Right lobe of liver (tissue), 6 donors: ENCODE measurements at regions not wholly inside any gene's neighbourhood (a gene's known extent, or its start where the extent isn't known, plus 50 kb on each side); places are given as distances from the start of the nearest gene placed in this dataset.

Experiments
- ATAC-seq, 4 donors: fragments of 200-7000 bp; cut with Tn5 transposase; one replicate each; pipeline ENCODE4 v1.9.1; 2020; ENCODE audit warnings: mild to moderate bottlenecking in 4 of 4, moderate library complexity in 4 of 4
- DNase-seq, 3 donors: peaks; one replicate each; pipeline ENCODE4 v3.0.0-alpha.2; 2020
- H3K27ac ChIP-seq, 3 donors: fragments of 200-600 bp; one replicate each; pipeline ENCODE4 v1.8.0; 2022
- H3K27me3 ChIP-seq, 2 donors: fragments of 200-600 bp; one replicate each; pipeline ENCODE4 v1.8.0; 2022
- H3K36me3 ChIP-seq, 4 donors: fragments of 200-600 bp; sonication (generic) in 1 of 4; one replicate each; pipeline versions ENCODE4 v1.5.1 to v1.8.0; 2017 to 2022; ENCODE audit warnings: control low read depth in 1 of 4
- H3K4me1 ChIP-seq, 4 donors: fragments of 200-600 bp; sonication (generic) in 1 of 4; one replicate each; pipeline versions ENCODE4 v1.5.1 to v1.8.0; 2017 to 2022; ENCODE audit warnings: control low read depth in 1 of 4
- H3K4me3 ChIP-seq, 3 donors: fragments of 200-600 bp; one replicate each; pipeline ENCODE4 v1.8.0; 2022
- H3K9me3 ChIP-seq, 4 donors: fragments of 200-600 bp; sonication (generic) in 1 of 4; one replicate each; pipeline versions ENCODE4 v1.5.1 to v1.8.0; 2017 to 2022; ENCODE audit warnings: control low read depth in 1 of 4
- POLR2A ChIP-seq: fragments of 450-650 bp; IDR thresholded peaks from one replicate; pipeline ENCODE4 v1.6.1; 2017; ENCODE audit warnings: antibody characterized with exemption, mild to moderate bottlenecking
- WGBS: methylation state at CpG from one replicate; pipeline ENCODE4 v1.1.6; 2018; ENCODE audit warnings: low coverage, low lambda C conversion rate; ENCODE audit not compliant: insufficient coverage; ENCODE audit errors: missing lambda C conversion rate; 5-methylcytosine and 5-hydroxymethylcytosine counted together
- intact Hi-C, 2 donors: fragments of 100-400 bp; cut with DNase I; formaldehyde crosslinking; loops; one replicate each; pipeline versions ENCODE4 v1.11.2 to v1.14.1; 2022
- TF ChIP-seq, protein P1 (sequence below), 4 donors: fragments of 200-600 bp in 3 of 4; fragments of 450-650 bp in 1 of 4; IDR thresholded peaks; one replicate each; pipeline versions ENCODE4 v1.5.1 to v1.8.0; 2016 to 2022; ENCODE audit warnings: antibody characterized with exemption in 4 of 4, mild to moderate bottlenecking in 2 of 4
- donor health status: DM: no; HTN: yes; CAD: no.
- donor health status: DM: no; HTN: no; CAD: no.
- donor health status: DM: no; HTN: no; CAD: no.
- donor health status: DM: no; HTN: yes; CAD: no.
- donor health status: DM: no; HTN: yes; CAD: no.

DNA sequence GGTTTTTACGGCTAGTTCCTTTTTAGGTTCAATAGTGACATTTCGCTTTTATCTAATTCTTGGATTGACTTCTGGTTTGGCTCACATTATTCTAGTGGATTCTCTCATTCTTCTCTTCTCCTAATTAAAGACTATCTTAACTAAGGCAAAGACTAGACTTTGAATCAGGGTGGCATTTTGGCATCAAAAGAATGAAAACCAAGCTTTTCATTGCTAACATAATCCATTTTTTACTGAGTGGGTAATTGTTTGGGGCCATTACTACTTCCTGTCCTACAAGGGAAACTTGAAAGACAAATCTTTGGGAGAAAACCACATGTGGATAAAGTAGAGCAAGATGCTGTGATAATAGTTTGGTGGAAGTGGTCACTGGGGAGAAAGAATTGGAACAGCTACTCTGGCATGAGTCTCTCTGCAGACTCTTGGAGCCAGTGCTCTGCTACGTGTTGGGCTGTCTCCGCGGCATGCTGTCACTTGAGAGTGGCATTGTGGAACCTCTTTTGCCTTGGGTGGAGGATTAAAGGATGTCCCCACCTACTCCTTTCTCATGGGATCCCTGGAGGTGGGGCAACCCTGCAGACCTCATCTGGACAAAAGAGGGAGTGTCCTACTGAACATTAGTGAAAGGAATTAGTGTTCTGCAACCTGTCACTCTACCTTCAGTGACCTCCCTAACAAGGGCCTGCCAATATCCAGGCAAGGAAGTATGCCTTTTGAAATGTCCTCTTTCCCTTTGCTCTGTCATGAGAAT, 280.4 kb downstream of the PSAT1 start:
- Histone ChIP-seq H3K36me3 (no peaks in the 10 kb centered on the region), H3K27ac (no peak overlapping the region), H3K27me3 (no peaks in the 10 kb centered on the region), H3K9me3 (no peaks in the 10 kb centered on the region), H3K4me1 (no peaks in the 10 kb centered on the region), H3K4me3 (no peak overlapping the region)
- ATAC-seq (no peak), DNase-seq (no peak)
- intact Hi-C loops: no loop called here
- WGBS: 81% methylated on average over 2 of the region's 5 CpGs
- TF ChIP-seq, protein P1, sequence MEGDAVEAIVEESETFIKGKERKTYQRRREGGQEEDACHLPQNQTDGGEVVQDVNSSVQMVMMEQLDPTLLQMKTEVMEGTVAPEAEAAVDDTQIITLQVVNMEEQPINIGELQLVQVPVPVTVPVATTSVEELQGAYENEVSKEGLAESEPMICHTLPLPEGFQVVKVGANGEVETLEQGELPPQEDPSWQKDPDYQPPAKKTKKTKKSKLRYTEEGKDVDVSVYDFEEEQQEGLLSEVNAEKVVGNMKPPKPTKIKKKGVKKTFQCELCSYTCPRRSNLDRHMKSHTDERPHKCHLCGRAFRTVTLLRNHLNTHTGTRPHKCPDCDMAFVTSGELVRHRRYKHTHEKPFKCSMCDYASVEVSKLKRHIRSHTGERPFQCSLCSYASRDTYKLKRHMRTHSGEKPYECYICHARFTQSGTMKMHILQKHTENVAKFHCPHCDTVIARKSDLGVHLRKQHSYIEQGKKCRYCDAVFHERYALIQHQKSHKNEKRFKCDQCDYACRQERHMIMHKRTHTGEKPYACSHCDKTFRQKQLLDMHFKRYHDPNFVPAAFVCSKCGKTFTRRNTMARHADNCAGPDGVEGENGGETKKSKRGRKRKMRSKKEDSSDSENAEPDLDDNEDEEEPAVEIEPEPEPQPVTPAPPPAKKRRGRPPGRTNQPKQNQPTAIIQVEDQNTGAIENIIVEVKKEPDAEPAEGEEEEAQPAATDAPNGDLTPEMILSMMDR (IDR thresholded peaks at IDR 0.05): no peak
- no peak for TF ChIP-seq POLR2A

DNA sequence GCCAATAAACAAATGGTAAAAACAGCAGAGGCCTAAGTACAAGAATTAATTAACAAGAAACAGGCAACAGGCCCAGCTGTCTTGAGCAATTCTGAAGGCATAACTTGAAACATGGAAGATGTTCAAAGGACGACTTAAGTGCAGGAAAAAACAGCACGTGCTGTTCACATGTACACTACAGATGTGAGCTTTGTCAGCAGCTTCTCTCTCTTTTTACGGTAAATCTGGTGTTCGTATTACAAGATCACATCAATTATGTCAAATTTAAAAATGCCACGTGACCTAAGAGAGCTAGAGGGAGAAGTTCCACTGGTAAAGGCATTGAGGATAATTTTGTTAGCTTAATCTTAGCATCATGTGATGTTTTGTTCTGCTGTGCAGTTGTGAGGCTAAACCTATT, 281.1 kb downstream of the PSAT1 start:
- H3K4me1 ChIP-seq: no peaks in the 10 kb centered on the region
- H3K27me3 ChIP-seq: no peaks in the 10 kb centered on the region
- no peak overlapping the region for H3K27ac ChIP-seq
- no peaks in the 10 kb centered on the region for H3K9me3 ChIP-seq
- WGBS: 58% methylated on average over 5 of the region's 5 CpGs
- ATAC-seq (no peak), DNase-seq (no peak)
- intact Hi-C loops: no loop called here
- H3K36me3 ChIP-seq: no peaks in the 10 kb centered on the region
- no peak overlapping the region for H3K4me3 ChIP-seq
- TF ChIP-seq POLR2A: no peak
- TF ChIP-seq, protein P1 (IDR thresholded peaks at IDR 0.05): no peak

DNA sequence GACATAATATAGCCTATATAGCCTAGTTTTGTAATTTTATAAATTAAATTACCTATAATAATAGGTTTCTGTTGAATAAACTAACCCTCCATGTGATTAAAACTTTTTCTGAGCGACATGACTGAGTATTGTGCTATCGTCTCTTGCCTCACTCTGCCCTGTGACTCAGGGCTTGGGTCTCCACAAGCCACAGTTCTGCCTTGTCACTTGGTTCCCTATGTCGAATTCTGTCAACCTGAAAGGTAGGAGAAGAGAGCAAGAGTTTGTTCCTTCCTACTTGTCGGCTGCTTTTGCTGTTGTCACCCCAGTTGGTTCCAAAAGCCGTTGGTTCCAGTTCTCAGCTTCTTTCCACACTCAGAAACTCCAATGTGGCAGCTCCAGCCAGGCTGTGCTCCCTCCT, 285.9 kb downstream of the PSAT1 start:
- 55% methylated on average over 5 of the region's 5 CpGs for WGBS
- no peaks in the 10 kb centered on the region for H3K9me3 ChIP-seq
- DNase-seq (no peak), ATAC-seq (no peak)
- TF ChIP-seq, protein P1 (IDR thresholded peaks at IDR 0.05): no peak
- TF ChIP-seq POLR2A: no peak
- no peak overlapping the region for H3K4me3 ChIP-seq
- H3K27ac ChIP-seq: no peak overlapping the region
- intact Hi-C loops: no loop called here
- no peaks in the 10 kb centered on the region for H3K27me3 ChIP-seq
- no peaks in the 10 kb centered on the region for H3K4me1 ChIP-seq
- no peaks in the 10 kb centered on the region for H3K36me3 ChIP-seq

DNA sequence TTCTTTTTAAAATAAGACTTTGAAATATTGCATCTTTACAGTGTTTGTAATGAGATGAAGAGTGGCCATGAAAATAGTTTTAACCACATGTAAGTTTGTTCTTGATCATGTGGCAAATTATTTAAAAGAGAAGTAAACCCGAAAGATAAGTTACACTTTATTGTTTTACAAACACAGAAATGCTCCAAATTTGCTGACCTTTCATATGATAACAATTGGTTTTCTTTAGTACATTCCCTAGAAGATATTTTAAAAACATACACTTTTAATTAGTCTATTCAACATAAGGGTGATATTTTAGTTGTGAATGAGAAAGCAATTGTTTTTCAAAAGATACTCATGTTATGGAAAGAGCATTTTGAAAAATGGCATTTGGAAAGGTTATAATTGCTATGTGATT, 287.7 kb downstream of the PSAT1 start:
- no peaks in the 10 kb centered on the region for H3K4me1 ChIP-seq
- no peak overlapping the region for H3K4me3 ChIP-seq
- H3K27me3 ChIP-seq: no peaks in the 10 kb centered on the region
- H3K9me3 ChIP-seq: no peaks in the 10 kb centered on the region
- no peak overlapping the region for H3K27ac ChIP-seq
- 72% methylated on average over 1 of the region's 1 CpG for WGBS
- ATAC-seq (no peak), DNase-seq (no peak)
- intact Hi-C loops: no loop called here
- H3K36me3 ChIP-seq: no peaks in the 10 kb centered on the region
- TF ChIP-seq, protein P1 (IDR thresholded peaks at IDR 0.05): no peak
- TF ChIP-seq POLR2A: no peak
